Adrenal gland (tissue), 9 donors: ENCODE measurements at regions not wholly inside any gene's neighbourhood (a gene's known extent, or its start where the extent isn't known, plus 50 kb on each side); places are given as distances from the start of the nearest gene placed in this dataset.
A peak's percentile ranks its signal among the peaks of the same experiment; 100 is the strongest.

Experiments
- DNase-seq, 7 donors: peaks; one replicate each; pipeline ENCODE4 v3.0.0-alpha.2; 2019 to 2020
- H3K27ac ChIP-seq, 5 donors: fragments of 200-600 bp; sonication (generic) in 4 of 5; 1 replicate in 3 of 5; 2 replicates in 2 of 5; pipeline versions ENCODE4 v1.5.1 to v1.8.0; 2016 to 2020; ENCODE audit warnings: mild to moderate bottlenecking in 1 of 5
- H3K27me3 ChIP-seq: fragments of 200-600 bp; 2 replicates; pipeline ENCODE4 v1.8.0; 2021
- H3K36me3 ChIP-seq, 2 donors: fragments of 200-600 bp; replicated peaks in 1 of 2; 1 replicate in 1 of 2; 2 replicates in 1 of 2; pipeline versions ENCODE4 v1.5.1 to v1.8.0; 2018 to 2022
- H3K4me1 ChIP-seq, 2 donors: fragments of 200-600 bp; replicated peaks in 1 of 2; 1 replicate in 1 of 2; 2 replicates in 1 of 2; pipeline versions ENCODE4 v1.5.1 to v1.8.0; 2018 to 2021
- H3K4me3 ChIP-seq, 4 donors: fragments of 200-600 bp; sonication (generic) in 3 of 4; one replicate each; pipeline ENCODE4 v1.5.1; 2016 to 2018
- H3K9me3 ChIP-seq, 3 donors: fragments of 200-600 bp; sonication (generic) in 1 of 3; replicated peaks in 1 of 3; 1 replicate in 2 of 3; 2 replicates in 1 of 3; pipeline versions ENCODE4 v1.5.1 to v1.8.0; 2016 to 2021
- CTCF ChIP-seq, 6 experiments: fragments of 450-650 bp in 4 of 6; fragments of 200-600 bp in 2 of 6; sonication (generic) in 1 of 6; IDR thresholded peaks; 1 replicate in 5 of 6; 2 replicates in 1 of 6; pipeline versions ENCODE4 v1.5.1 to v1.8.0; 2016 to 2021; ENCODE audit warnings: antibody characterized with exemption in 6 of 6, mild to moderate bottlenecking in 2 of 6, moderate library complexity in 1 of 6
- POLR2A ChIP-seq, 2 donors: fragments of 450-650 bp; IDR thresholded peaks; one replicate each; pipeline ENCODE4 v1.6.1; 2017; ENCODE audit warnings: antibody characterized with exemption in 2 of 2, mild to moderate bottlenecking in 2 of 2, moderate library complexity in 1 of 2
- WGBS, 4 donors: extraction: QIAGEN DNeasy Blood & Tissue Kit in 2 of 4; methylation state at CpG; one replicate each; pipeline versions ENCODE4 v1.1.5 to v1.1.7; 2013 to 2017; 5-methylcytosine and 5-hydroxymethylcytosine counted together
- intact Hi-C, 2 donors: fragments of 100-400 bp; cut with DNase I; formaldehyde crosslinking; loops; one replicate each; pipeline versions ENCODE4 v1.14.1 to v1.15.0; 2022 to 2023
- donor health status: healthy with polysubstance abuse.
- donor health status: Bipolar disorder and iron deficiency.
- donor health status: DM: yes; HTN: yes; CAD: no.
- donor health status: DM: no; HTN: no; CAD: no.
- donor health status: DM: no; HTN: no; CAD: no.

GRCh38 chr2:195029804-195030654 lies 627.0 kb upstream of the SLC39A10 start:
- Histone ChIP-seq H3K27me3 (no peaks in the 10 kb centered on the region), H3K27ac (no peak overlapping the region), H3K36me3 (no peaks in the 10 kb centered on the region), H3K4me1 (peaks cover 0 to 16% of the 10 kb centered on the region in 2 donors), H3K4me3 (no peak overlapping the region), H3K9me3 (no peaks in the 10 kb centered on the region)
- 68 to 82% (median 80%) methylated on average over 4 of the region's 4 CpGs for WGBS, 4 donors
- TF ChIP-seq CTCF (IDR thresholded peaks at IDR 0.05) = no peak
- intact Hi-C loops = no loop called here
- peak in 1 of 7 donors; percentile 5 for DNase-seq

- no peaks in the 10 kb centered on the region for H3K9me3 ChIP-seq
Measured at GRCh38 chr2:195027947-195028346, 629.1 kb upstream of the SLC39A10 start.

GRCh38 chr2:195026261-195026660 lies 630.8 kb upstream of the SLC39A10 start:
- peak in 1 of 7 donors; percentile 16 for DNase-seq
- intact Hi-C loops = no loop called here
- Histone ChIP-seq H3K9me3 (no peaks in the 10 kb centered on the region), H3K36me3 (no peaks in the 10 kb centered on the region), H3K27ac (no peak overlapping the region), H3K27me3 (no peaks in the 10 kb centered on the region), H3K4me3 (no peak overlapping the region), H3K4me1 (peaks cover 0 to 10% of the 10 kb centered on the region in 2 donors)
- TF ChIP-seq POLR2A (IDR thresholded peaks at IDR 0.05) (no peak), CTCF (IDR thresholded peaks at IDR 0.05) (no peak)
- 82 to 91% (median 88%) methylated on average over 1 of the region's 1 CpG for WGBS, 4 donors

More at GRCh38 chr2:195027947-195028346, 629.1 kb upstream of the SLC39A10 start:
- no peak overlapping the region for H3K4me3 ChIP-seq
- H3K27me3 ChIP-seq = no peaks in the 10 kb centered on the region
- DNase-seq = no peak
- peaks cover 0 to 11% of the 10 kb centered on the region in 2 donors for H3K4me1 ChIP-seq
- TF ChIP-seq POLR2A (IDR thresholded peaks at IDR 0.05) (no peak), CTCF (IDR thresholded peaks at IDR 0.05) (no peak)
- intact Hi-C loops = no loop called here
- H3K27ac ChIP-seq = no peak overlapping the region
- 74 to 89% (median 81%) methylated on average over 4 of the region's 4 CpGs for WGBS, 4 donors
- H3K36me3 ChIP-seq = no peaks in the 10 kb centered on the region

GRCh38 chr2:195022508-195022830 lies 634.6 kb upstream of the SLC39A10 start:
- intact Hi-C loops = no loop called here
- Histone ChIP-seq H3K4me1 (peaks cover 3 to 4% of the 10 kb centered on the region in 2 donors), H3K9me3 (no peaks in the 10 kb centered on the region), H3K4me3 (no peak overlapping the region), H3K27ac (no peak overlapping the region), H3K27me3 (no peaks in the 10 kb centered on the region), H3K36me3 (no peaks in the 10 kb centered on the region)
- TF ChIP-seq CTCF (IDR thresholded peaks at IDR 0.05) = no peak
- TF ChIP-seq POLR2A (IDR thresholded peaks at IDR 0.05) = no peak
- WGBS, 4 donors = 84 to 87% (median 86%) methylated on average over 4 of the region's 4 CpGs
- DNase-seq = no peak
